ENCODE measurements at regions not wholly inside any gene's neighbourhood (a gene's known extent, or its start where the extent isn't known, plus 50 kb on each side); places are given as distances from the start of the nearest gene placed in this dataset.

GRCh38 chr16:5595849-5596248 is 498.3 kb upstream of the EEF2KMT start:
- TF ChIP-seq SP1 (IDR thresholded peaks at IDR 0.05) (no peak), SUZ12 (IDR thresholded peaks at IDR 0.05) (no peak), ARNT (IDR thresholded peaks at IDR 0.05) (no peak), TARDBP (IDR thresholded peaks at IDR 0.05) (no peak)
